NT2/D1 (cell line): ENCODE measurements at regions not wholly inside any gene's neighbourhood (a gene's known extent, or its start where the extent isn't known, plus 50 kb on each side); places are given as distances from the start of the nearest gene placed in this dataset.

Source experiments
- DNase-seq: peaks from one replicate; pipeline ENCODE4 v3.0.0-alpha.2; 2011; ENCODE audit warnings: low read depth, low spot score
- H3K27me3 ChIP-seq: 2 replicates; pipeline ENCODE4 v1.6.0; 2011; ENCODE audit warnings: mild to moderate bottlenecking; ENCODE audit not compliant: insufficient read length, insufficient read depth
- H3K36me3 ChIP-seq: 2 replicates; pipeline ENCODE4 v1.6.1; 2011; ENCODE audit warnings: mild to moderate bottlenecking, low read length, mixed read lengths; ENCODE audit not compliant: insufficient read depth, insufficient read length
- H3K4me1 ChIP-seq: 2 replicates; pipeline ENCODE4 v1.5.1; 2011; ENCODE audit not compliant: insufficient read depth, insufficient read length
- H3K4me3 ChIP-seq: 2 replicates; pipeline ENCODE4 v1.5.1; 2011; ENCODE audit warnings: low read depth; ENCODE audit not compliant: insufficient read length
- H3K9ac ChIP-seq: 2 replicates; pipeline ENCODE4 v1.6.0; 2011; ENCODE audit warnings: low read depth; ENCODE audit not compliant: insufficient read length
- H3K9me3 ChIP-seq: 2 replicates; pipeline ENCODE4 v1.5.1; 2011; ENCODE audit warnings: mild to moderate bottlenecking, low read length; ENCODE audit not compliant: insufficient read depth
- SUZ12 ChIP-seq: IDR thresholded peaks from 2 replicates; pipeline ENCODE4 v1.6.1; 2011; ENCODE audit not compliant: insufficient read length, insufficient read depth; ENCODE audit errors: extremely low read depth
- YY1 ChIP-seq: IDR thresholded peaks from 2 replicates; pipeline ENCODE4 v1.6.1; 2011; ENCODE audit not compliant: insufficient read length, insufficient read depth
- ZNF274 ChIP-seq: IDR thresholded peaks from 2 replicates; pipeline ENCODE4 v1.6.1; 2011; ENCODE audit warnings: mild to moderate bottlenecking, low read depth, low read length

DNA sequence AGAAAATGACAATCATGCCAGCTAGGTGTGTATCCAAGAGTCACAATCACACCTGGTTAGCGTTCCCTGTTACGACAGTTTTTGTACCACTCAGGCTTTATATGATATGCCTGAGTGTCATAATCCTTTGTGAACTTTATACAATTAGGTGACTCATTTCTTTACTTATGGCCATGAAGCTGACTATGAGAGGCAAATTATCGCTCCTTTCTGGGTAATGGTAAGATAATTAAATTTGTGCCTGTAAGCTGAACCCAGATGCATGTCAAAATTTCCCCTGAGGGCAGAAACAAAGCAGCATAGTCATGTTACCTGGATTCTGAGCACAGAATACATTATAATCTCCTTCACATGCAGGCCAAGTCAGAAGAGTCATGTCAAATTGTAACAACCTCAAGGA lies 970.1 kb upstream of the AMELY start:
- Histone ChIP-seq H3K9me3 (no peaks in the 10 kb centered on the region), H3K9ac (no peak overlapping the region), H3K36me3 (no peaks in the 10 kb centered on the region), H3K27me3 (no peaks in the 10 kb centered on the region), H3K4me1 (no peaks in the 10 kb centered on the region), H3K4me3 (no peak overlapping the region)
- no peak for TF ChIP-seq SUZ12
- TF ChIP-seq YY1: no peak
- no peak for TF ChIP-seq ZNF274
- no peak for DNase-seq

DNA sequence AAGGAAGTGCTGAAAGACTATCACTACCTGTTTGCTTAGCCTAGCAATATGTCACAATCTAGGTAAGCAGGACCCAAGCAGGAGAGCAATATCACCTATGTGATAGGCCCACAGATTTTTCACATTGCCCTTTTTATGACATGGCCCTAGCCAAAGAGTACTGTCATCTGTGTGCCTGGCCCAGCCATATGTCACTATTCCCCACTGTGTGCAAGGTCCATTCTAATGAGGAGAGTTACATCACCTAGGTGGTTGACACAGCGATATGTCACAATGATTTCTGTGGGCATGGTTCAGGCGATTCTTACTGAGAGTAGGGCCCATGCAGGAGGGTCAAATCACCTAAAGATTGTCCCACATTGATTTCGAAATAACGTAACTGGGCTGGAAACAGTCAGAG lies 967.7 kb upstream of the AMELY start:
- no peak for DNase-seq

DNA sequence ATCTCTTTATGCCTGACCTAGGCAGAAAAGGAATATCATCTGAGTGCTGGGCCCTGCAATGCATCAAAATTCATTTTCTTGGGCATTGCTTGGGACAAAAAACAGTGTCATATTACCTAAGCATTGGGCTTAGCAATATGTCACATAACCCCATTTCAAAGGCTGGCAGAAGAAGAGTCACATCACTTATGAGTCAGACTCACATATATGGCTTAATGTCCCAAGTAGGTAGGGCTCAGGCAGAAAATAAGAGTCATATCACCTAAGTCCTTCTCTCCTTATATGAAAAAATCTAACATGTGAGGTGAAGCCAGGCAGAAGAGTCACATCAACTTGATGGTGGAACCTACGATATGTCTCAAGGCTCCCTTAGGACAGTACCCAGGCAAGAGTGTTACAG lies 967.2 kb upstream of the AMELY start:
- TF ChIP-seq SUZ12 (no peak), YY1 (no peak), ZNF274 (no peak)
- H3K27me3 ChIP-seq: no peaks in the 10 kb centered on the region
- H3K4me1 ChIP-seq: no peaks in the 10 kb centered on the region
- no peaks in the 10 kb centered on the region for H3K36me3 ChIP-seq
- no peak overlapping the region for H3K4me3 ChIP-seq
- no peak for DNase-seq
- H3K9ac ChIP-seq: no peak overlapping the region
- no peaks in the 10 kb centered on the region for H3K9me3 ChIP-seq

More for the DNA sequence above, 967.7 kb upstream of the AMELY start:
- Histone ChIP-seq H3K9me3 (no peaks in the 10 kb centered on the region), H3K36me3 (no peaks in the 10 kb centered on the region), H3K9ac (no peak overlapping the region), H3K4me3 (no peak overlapping the region), H3K27me3 (no peaks in the 10 kb centered on the region), H3K4me1 (no peaks in the 10 kb centered on the region)
- TF ChIP-seq SUZ12 (no peak), YY1 (no peak)

DNA sequence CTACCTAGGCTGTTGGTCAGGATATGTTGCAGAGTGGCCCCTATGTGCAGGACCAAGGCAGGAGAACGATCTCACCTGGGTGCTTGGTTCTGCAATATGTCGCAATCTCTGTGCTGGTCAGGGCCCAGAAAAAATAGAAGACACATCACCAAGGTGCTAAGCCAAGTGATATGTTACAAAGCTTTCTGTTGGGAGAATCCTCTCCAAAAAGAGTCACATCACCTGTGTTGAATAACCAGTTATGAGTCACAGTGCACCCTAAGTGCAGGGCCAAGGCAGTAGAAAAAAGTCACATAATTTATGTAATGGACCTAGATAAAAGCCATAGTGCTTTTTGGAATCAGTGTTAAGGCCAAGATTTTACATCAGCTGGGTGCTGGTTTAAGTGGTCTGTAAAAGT lies 965.9 kb upstream of the AMELY start:
- no peaks in the 10 kb centered on the region for H3K27me3 ChIP-seq
- DNase-seq: no peak
- H3K4me1 ChIP-seq: no peaks in the 10 kb centered on the region
- TF ChIP-seq ZNF274: no peak
- TF ChIP-seq YY1: no peak
- no peak for TF ChIP-seq SUZ12
- H3K9me3 ChIP-seq: no peaks in the 10 kb centered on the region
- no peaks in the 10 kb centered on the region for H3K36me3 ChIP-seq
- no peak overlapping the region for H3K4me3 ChIP-seq
- no peak overlapping the region for H3K9ac ChIP-seq

DNA sequence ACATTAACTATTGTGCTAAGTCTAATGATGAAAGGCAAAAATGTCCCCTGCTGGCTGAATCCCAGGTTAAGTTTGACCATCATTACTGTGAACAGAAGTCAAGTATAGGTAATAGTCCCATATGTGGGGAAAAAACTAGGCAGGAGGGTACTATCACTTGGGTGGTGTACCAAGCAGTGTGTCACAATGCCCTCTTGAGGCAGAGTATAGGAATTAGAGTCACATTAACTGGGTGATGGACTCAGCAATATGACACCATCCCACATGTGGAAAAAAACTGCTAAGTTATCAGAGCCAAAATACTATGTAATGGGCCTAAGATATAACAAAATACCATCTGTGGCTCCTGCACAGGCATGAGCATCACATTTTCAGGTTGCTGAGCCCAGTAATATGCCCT lies 962.5 kb upstream of the AMELY start:
- Histone ChIP-seq H3K36me3 (no peaks in the 10 kb centered on the region), H3K27me3 (no peaks in the 10 kb centered on the region), H3K4me1 (no peaks in the 10 kb centered on the region), H3K9me3 (no peaks in the 10 kb centered on the region), H3K4me3 (no peak overlapping the region), H3K9ac (no peak overlapping the region)
- TF ChIP-seq SUZ12 (no peak), YY1 (no peak), ZNF274 (no peak)
- no peak for DNase-seq

DNA sequence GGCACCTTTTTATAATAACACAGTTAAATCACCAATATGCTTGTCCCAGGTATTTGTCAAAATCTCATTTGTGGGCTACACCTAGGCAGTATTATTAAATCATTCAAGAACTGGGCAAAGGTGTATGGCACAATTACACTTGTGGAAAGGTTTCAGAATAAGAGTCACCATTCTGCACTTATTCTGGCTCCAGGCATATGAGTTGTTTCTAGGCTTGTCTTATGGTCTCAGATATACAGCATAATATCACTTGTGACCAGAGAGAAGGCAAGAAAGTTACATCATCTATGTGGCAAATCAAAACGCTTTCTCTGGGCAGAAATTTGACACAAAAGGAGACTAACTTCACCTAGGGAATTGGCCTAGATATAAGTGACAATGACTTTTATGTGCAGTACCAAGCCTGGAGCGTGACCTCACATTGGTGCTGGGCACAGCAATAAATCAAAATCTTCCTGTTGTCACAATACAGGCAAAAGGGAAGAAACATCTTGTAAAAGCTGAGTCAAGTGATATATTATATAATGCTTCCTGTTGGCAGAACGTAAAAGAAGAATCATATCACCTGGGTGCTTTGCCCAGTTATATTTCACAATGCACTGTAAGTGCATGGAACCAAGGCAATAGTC lies 959.9 kb upstream of the AMELY start:
- TF ChIP-seq YY1 (no peak), ZNF274 (no peak), SUZ12 (no peak)
- no peak overlapping the region for H3K9ac ChIP-seq
- no peak overlapping the region for H3K4me3 ChIP-seq
- no peak for DNase-seq
- H3K4me1 ChIP-seq: no peaks in the 10 kb centered on the region
- H3K9me3 ChIP-seq: no peaks in the 10 kb centered on the region
- H3K36me3 ChIP-seq: no peaks in the 10 kb centered on the region
- H3K27me3 ChIP-seq: no peaks in the 10 kb centered on the region

DNA sequence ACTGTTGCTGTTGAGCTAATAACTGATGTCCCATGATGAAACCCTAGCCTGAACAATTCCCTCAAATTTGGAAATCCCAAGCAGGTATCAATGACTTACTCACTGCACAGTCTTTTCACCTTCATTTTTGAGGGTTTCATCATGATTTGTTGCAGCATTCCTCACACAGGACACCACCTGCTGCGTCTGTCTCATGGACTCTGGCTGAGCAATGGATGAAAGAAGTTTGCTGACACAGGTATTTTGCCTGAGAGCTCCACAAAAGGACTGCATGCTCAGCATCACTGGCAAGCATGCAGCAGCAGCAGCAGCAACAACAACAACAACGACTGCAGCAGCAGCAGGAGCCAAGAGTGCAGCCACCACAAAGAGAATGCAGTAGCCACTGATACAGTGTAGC lies 955.4 kb upstream of the AMELY start:
- Histone ChIP-seq H3K9me3 (no peaks in the 10 kb centered on the region), H3K36me3 (no peaks in the 10 kb centered on the region), H3K4me3 (no peak overlapping the region), H3K27me3 (no peaks in the 10 kb centered on the region), H3K9ac (no peak overlapping the region), H3K4me1 (no peaks in the 10 kb centered on the region)
- TF ChIP-seq SUZ12: no peak
- no peak for TF ChIP-seq YY1
- no peak for TF ChIP-seq ZNF274
- no peak for DNase-seq
